GM12864 (cell line): ENCODE measurements at regions not wholly inside any gene's neighbourhood (a gene's known extent, or its start where the extent isn't known, plus 50 kb on each side); places are given as distances from the start of the nearest gene placed in this dataset.

Source experiments
- DNase-seq: peaks from one replicate; pipeline ENCODE4 v3.0.0-alpha.2; 2011; ENCODE audit warnings: low read depth
- H3K4me3 ChIP-seq: 2 replicates; pipeline ENCODE4 v1.5.1; 2011; ENCODE audit warnings: mild to moderate bottlenecking, low read depth, low read length, control low read depth
- TF ChIP-seq, protein P1 (sequence below): IDR thresholded peaks from 2 replicates; pipeline ENCODE4 v1.5.1; 2011; ENCODE audit warnings: low read depth, mild to moderate bottlenecking, moderate library complexity, low read length, control low read depth, inconsistent platforms; ENCODE audit errors: missing control alignments

DNA sequence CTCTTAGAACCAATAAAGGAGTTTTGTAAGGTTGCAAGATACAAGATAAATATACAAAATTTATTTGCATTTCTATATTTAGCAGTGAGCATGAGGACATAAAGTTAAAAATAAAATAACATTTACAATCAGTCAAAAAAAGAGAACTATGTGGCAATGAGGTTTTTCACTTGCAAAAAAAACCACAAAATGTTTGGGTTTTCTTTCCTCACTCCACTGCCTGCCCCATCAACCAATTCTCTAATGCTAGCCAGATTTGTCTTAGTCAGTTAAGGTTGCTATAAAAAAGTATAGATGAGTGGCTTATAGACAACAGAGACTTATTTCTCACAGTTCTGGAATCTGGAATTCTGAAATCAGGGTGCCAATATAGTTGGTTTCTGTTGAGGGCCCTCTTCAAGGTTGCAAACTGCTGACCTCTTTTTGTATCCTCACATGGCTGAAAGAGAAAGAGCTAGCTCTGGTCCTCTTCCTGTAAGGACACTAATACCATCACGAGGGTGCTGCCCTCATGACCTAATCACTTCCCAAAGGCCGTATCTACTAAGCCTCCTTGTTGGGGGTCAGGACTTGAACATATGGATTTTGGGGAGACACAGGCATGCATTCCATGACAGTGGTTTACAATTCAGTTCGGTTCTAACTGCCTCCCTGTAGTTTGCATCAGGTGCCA is 566.2 kb downstream of the GALR1 start:
- TF ChIP-seq, protein P1, sequence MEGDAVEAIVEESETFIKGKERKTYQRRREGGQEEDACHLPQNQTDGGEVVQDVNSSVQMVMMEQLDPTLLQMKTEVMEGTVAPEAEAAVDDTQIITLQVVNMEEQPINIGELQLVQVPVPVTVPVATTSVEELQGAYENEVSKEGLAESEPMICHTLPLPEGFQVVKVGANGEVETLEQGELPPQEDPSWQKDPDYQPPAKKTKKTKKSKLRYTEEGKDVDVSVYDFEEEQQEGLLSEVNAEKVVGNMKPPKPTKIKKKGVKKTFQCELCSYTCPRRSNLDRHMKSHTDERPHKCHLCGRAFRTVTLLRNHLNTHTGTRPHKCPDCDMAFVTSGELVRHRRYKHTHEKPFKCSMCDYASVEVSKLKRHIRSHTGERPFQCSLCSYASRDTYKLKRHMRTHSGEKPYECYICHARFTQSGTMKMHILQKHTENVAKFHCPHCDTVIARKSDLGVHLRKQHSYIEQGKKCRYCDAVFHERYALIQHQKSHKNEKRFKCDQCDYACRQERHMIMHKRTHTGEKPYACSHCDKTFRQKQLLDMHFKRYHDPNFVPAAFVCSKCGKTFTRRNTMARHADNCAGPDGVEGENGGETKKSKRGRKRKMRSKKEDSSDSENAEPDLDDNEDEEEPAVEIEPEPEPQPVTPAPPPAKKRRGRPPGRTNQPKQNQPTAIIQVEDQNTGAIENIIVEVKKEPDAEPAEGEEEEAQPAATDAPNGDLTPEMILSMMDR, result no peak
- no peak for DNase-seq

DNA sequence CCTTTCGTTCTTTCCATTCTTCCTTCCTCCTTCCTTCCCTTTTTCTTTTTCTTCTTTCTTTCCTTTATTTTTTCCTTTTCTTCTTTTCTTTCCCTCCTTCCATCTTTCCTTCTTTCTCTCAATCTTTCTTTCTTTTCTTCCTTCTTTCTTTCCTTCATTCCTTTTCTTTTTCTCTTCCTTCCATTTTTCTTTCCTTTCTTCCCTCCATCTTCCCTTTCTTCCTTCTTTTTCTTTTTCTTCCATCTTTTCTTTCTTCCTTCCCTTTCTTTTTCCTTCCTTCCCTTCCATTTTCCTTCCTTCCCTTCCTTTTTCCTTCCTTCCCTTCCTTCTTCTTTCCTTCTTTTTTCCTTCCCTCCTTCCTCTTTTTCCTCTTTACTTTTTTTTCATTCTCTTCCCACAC is 568.7 kb downstream of the GALR1 start:
- no peak overlapping the region for H3K4me3 ChIP-seq
- no peak for DNase-seq
- TF ChIP-seq, protein P1, result no peak

More for the DNA sequence above, 566.2 kb downstream of the GALR1 start:
- no peak overlapping the region for H3K4me3 ChIP-seq

DNA sequence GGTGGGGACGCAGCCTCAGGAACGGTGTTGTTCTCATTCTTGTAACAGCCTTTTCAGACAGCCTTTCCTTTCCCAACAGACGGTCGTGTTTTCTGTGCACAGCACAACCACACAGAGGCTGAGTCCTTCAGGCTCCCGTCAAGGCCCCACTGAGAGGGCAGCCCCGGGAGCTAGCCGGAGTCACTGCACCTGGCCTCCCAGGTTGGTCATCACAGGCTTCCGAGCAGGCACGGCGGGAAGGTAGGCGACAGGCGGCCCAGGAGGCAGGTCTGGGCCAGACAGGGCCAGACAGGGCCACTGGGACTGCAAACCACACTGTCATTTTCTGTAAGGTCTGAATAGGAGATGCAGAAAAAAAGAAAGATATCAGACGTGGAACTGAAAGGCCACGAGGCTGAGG is 570.8 kb downstream of the GALR1 start:
- TF ChIP-seq, protein P1, result no peak
- no peak for DNase-seq
- H3K4me3 ChIP-seq, result no peak overlapping the region

DNA sequence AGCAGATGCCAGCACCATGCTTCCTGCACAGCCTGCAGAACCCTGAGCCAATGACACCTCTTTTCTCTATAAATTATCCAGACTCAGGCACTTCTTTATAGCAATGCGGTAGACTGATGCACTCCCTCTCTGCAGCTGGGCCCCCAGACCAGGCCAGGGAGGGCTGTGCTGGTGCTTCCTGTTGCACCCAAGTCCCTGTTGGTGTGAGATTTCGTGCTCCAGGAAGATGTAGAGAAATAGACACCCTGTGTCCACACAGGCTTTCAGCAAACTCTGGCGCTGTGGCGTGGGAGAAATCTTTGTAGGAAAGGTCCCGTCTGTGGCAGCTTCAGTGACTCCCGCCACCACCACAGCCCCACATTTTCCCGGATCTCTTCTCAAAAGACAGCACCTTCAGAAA is 572.2 kb downstream of the GALR1 start:
- no peak for DNase-seq
- TF ChIP-seq, protein P1, result no peak
- H3K4me3 ChIP-seq, result no peak overlapping the region

DNA sequence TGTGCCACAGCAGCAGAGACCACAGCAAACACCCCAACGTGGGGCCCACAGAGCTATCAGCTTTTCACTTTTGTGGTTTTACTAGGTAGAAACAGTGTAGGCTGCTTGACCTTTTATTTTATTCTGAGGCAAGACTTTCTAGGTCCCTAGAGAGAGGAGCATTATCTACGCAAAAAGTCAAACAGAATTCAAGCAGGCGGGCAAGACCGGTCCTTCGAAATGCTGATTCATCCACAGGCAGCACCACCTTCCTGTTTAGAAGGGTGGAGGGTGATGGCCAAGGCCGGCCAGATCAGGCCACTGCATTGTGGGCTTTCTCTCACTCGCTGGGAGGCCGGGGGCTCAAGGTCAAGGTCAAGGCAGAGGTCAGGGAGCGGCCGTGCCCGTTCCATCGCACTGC is 573.0 kb downstream of the GALR1 start:
- no peak for DNase-seq
- TF ChIP-seq, protein P1, result no peak
- no peak overlapping the region for H3K4me3 ChIP-seq

DNA sequence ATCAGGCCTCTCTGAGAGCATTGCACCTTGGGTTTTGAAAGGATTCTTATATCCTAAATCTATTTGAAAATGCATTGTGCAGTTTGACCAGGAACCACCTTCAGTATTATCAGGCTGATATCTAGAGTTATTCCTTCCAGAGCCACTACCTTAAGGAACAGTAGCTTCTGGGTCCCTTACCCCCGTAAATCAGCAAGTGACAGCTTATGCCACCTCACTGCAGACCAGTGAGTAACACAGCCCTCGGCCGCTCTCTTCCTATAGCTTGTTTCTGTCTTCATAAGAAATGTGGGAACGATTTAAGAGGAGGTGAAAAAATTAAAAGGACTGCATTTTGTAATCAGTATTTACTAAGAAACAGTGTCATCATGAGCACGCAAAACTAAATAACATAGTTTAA is 584.2 kb downstream of the GALR1 start:
- no peak overlapping the region for H3K4me3 ChIP-seq
- TF ChIP-seq, protein P1, result no peak
- DNase-seq, result no peak

DNA sequence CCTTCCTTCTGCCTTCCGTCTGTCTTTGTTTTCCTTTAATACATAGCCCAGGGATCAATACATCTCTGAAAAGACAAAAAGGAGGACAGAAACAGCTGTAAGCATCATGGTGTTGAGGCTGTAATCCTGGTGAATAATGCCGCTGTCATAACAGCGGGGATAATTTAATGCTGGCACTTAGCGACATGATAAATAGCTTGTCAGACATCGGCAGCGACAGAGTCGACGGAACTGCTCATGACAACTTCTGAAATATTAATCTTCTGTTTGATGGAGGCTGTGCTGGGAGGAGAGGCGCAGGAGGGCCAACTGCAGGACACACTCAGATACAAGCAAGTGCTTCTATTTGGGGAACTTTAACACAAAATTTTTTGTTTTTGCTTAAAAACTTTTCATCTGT is 602.2 kb downstream of the GALR1 start:
- no peak for DNase-seq

More for the DNA sequence above, 602.2 kb downstream of the GALR1 start:
- H3K4me3 ChIP-seq, result no peak overlapping the region
- TF ChIP-seq, protein P1, result no peak
